H1 (cell line): ENCODE measurements at regions not wholly inside any gene's neighbourhood (a gene's known extent, or its start where the extent isn't known, plus 50 kb on each side); places are given as distances from the start of the nearest gene placed in this dataset.

Source experiments
- E2F6 ChIP-seq: IDR thresholded peaks from 2 replicates; pipeline ENCODE4 v1.6.1; 2012; ENCODE audit warnings: inconsistent platforms
- RXRA ChIP-seq: IDR thresholded peaks from 2 replicates; pipeline ENCODE4 v1.6.1; 2011; ENCODE audit warnings: low read depth, mild to moderate bottlenecking, low read length, moderate library complexity; ENCODE audit not compliant: insufficient read depth

- TF ChIP-seq RXRA (no peak), E2F6 (no peak)
- TF ChIP-seq, all 59 proteins: peak for 0
Observed at GRCh38 chr3:147509448-147509847, 100.3 kb downstream of the ZIC1 start (continued).
